Right atrium auricular region (tissue), 2 donors: ENCODE measurements at regions not wholly inside any gene's neighbourhood (a gene's known extent, or its start where the extent isn't known, plus 50 kb on each side); places are given as distances from the start of the nearest gene placed in this dataset.
"Not testable (repeated sequence)": the region's sequence is repeated elsewhere in the genome, so short reads cannot be mapped to it uniquely, and the experiment has no call there.

Experiments
- DNase-seq: peaks from one replicate; pipeline ENCODE4 v3.0.0-alpha.2; 2019; ENCODE audit warnings: low spot score
- H3K27ac ChIP-seq, 2 donors: fragments of 200-600 bp; sonication (generic); 1 replicate in 1 of 2; 2 replicates in 1 of 2; pipeline ENCODE4 v1.5.1; 2016 to 2019
- H3K27me3 ChIP-seq, 2 donors: fragments of 200-600 bp; sonication (generic); one replicate each; pipeline versions ENCODE4 v1.5.1 to v1.6.0; 2017 to 2019
- H3K36me3 ChIP-seq: fragments of 200-600 bp; sonication (generic); one replicate; pipeline ENCODE4 v1.5.1; 2016
- H3K4me1 ChIP-seq, 2 donors: fragments of 200-600 bp; sonication (generic); one replicate each; pipeline versions ENCODE4 v1.5.1 to v1.6.0; 2017 to 2019
- H3K4me3 ChIP-seq, 2 donors: fragments of 200-600 bp; sonication (generic); 1 replicate in 1 of 2; 2 replicates in 1 of 2; pipeline ENCODE4 v1.5.1; 2017 to 2019; ENCODE audit warnings: mild to moderate bottlenecking in 1 of 2, moderate library complexity in 1 of 2
- H3K9me3 ChIP-seq, 2 donors: fragments of 200-600 bp; sonication (generic); one replicate each; pipeline ENCODE4 v1.5.1; 2019
- TF ChIP-seq, protein P1 (sequence below), 2 donors: fragments of 200-600 bp; sonication (generic); IDR thresholded peaks; one replicate each; pipeline ENCODE4 v1.5.1; 2019; ENCODE audit warnings: antibody characterized with exemption in 2 of 2

DNA sequence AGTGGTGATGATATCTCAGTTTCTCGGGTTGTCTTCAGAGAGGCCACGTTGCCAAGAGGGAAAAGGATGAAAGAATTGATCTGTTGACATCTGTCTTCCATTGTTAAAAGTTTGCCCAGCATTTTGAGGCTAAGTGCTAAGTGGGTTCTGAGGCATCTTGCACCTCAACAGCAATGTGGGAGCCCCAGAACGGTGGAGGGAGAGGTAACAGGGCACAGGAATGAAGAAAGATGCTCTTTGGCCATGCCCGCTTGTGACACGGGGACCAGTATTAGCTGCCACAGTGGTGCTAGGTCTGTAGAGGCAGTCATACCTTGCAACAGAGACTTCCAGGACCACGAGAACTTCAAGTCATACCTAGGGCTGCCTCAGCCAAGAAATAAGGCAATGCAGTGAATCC is 106.6 kb upstream of the NUPR2 start:
- Histone ChIP-seq H3K4me1 (no peaks in the 10 kb centered on the region), H3K27me3 (no peaks in the 10 kb centered on the region), H3K9me3 (no peaks in the 10 kb centered on the region), H3K4me3 (no peak overlapping the region), H3K27ac (no peak overlapping the region), H3K36me3 (no peaks in the 10 kb centered on the region)
- no peak for DNase-seq
- TF ChIP-seq, protein P1, sequence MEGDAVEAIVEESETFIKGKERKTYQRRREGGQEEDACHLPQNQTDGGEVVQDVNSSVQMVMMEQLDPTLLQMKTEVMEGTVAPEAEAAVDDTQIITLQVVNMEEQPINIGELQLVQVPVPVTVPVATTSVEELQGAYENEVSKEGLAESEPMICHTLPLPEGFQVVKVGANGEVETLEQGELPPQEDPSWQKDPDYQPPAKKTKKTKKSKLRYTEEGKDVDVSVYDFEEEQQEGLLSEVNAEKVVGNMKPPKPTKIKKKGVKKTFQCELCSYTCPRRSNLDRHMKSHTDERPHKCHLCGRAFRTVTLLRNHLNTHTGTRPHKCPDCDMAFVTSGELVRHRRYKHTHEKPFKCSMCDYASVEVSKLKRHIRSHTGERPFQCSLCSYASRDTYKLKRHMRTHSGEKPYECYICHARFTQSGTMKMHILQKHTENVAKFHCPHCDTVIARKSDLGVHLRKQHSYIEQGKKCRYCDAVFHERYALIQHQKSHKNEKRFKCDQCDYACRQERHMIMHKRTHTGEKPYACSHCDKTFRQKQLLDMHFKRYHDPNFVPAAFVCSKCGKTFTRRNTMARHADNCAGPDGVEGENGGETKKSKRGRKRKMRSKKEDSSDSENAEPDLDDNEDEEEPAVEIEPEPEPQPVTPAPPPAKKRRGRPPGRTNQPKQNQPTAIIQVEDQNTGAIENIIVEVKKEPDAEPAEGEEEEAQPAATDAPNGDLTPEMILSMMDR (IDR thresholded peaks at IDR 0.05): no peak

DNA sequence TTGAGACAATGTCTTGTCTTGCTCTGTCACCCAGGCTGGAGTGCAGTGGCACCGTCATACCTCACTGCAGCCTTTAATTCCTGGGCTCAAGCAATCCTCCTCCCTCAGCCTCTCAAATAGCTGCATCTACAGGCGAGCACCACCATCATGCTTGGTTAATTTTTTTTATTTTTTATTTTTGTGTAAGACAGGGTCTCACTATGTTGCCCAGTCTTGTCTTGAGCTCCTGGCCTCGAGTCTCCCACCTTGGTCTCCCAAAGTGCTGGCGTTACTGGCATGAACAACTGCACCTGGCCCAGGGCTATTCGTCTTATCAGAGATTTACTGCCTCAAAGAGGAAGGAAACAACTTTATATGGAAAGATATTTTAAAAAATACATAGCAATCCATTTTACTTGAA is 102.8 kb upstream of the NUPR2 start:
- no peaks in the 10 kb centered on the region for H3K27me3 ChIP-seq
- no peak overlapping the region for H3K27ac ChIP-seq
- no peak overlapping the region for H3K4me3 ChIP-seq
- no peak for DNase-seq
- H3K4me1 ChIP-seq: no peaks in the 10 kb centered on the region
- no peaks in the 10 kb centered on the region for H3K36me3 ChIP-seq
- peaks cover 0 to 19% of the 10 kb centered on the region in 2 donors for H3K9me3 ChIP-seq
- TF ChIP-seq, protein P1 (IDR thresholded peaks at IDR 0.05): no peak

DNA sequence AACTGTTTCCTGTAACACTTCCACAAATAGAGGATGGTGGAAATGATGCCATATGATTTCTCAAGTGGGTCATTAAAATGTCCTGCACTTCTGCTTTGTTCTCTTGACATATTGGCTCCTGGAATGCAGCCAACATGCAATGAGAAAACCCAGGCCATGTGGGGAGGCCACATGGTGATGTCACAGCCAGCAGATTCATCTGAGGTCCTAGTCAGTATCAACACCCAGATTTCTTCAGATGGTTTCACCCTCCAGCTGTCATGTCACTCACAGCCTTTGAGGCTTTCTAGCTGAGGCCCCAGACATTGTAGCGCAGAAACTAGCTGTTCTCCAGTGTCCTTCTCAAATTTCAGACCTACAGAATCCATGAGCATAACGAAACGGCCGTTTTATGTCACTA is 102.3 kb upstream of the NUPR2 start:
- H3K36me3 ChIP-seq: no peaks in the 10 kb centered on the region
- H3K9me3 ChIP-seq: peaks cover 0 to 19% of the 10 kb centered on the region in 2 donors

GRCh38 chr7:56213574-56213973 is 97.4 kb upstream of the NUPR2 start:
- DNase-seq: no peak
- no peaks in the 10 kb centered on the region for H3K4me1 ChIP-seq
- H3K4me3 ChIP-seq: no peak overlapping the region
- H3K9me3 ChIP-seq: peaks cover 0 to 19% of the 10 kb centered on the region in 2 donors
- TF ChIP-seq, protein P1 (IDR thresholded peaks at IDR 0.05): no peak
- H3K27me3 ChIP-seq: no peaks in the 10 kb centered on the region
- no peak overlapping the region for H3K27ac ChIP-seq
- no peaks in the 10 kb centered on the region for H3K36me3 ChIP-seq

More for the DNA sequence above, 102.3 kb upstream of the NUPR2 start:
- Histone ChIP-seq H3K27ac (no peak overlapping the region), H3K4me1 (no peaks in the 10 kb centered on the region), H3K27me3 (no peaks in the 10 kb centered on the region), H3K4me3 (no peak overlapping the region)
- TF ChIP-seq, protein P1 (IDR thresholded peaks at IDR 0.05): no peak
- no peak for DNase-seq

- TF ChIP-seq, protein P1 (IDR thresholded peaks at IDR 0.05): no peak
- H3K9me3 ChIP-seq: peaks cover 0 to 4% of the 10 kb centered on the region in 2 donors
- H3K27ac ChIP-seq: no peak overlapping the region
- no peaks in the 10 kb centered on the region for H3K27me3 ChIP-seq
- H3K36me3 ChIP-seq: no peaks in the 10 kb centered on the region
- H3K4me1 ChIP-seq: no peaks in the 10 kb centered on the region
- no peak for DNase-seq
- H3K4me3 ChIP-seq: no peak overlapping the region
Observed at GRCh38 chr7:56206420-56206819, 90.2 kb upstream of the NUPR2 start.

DNA sequence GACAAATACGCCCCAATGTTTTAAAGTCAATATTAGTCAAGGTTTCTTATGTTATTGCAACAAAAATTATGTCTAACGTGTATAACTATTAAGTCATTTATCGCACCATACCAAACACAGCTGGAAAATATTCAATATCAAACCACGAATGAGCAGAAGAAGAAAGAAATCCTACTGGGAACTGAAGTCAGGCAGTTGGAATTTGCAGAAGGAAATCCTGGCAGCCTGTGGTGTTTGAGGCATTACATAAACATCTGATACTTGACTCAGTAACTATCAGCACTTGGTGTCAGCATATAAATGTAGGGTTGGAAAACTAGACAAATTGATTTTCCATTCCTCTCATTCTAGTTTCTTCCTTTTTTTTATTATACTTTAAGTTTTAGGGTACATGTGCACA is 83.4 kb upstream of the NUPR2 start:
- no peak overlapping the region for H3K27ac ChIP-seq
- no peaks in the 10 kb centered on the region for H3K36me3 ChIP-seq
- no peak overlapping the region for H3K4me3 ChIP-seq
- TF ChIP-seq, protein P1 (IDR thresholded peaks at IDR 0.05): no peak
- H3K9me3 ChIP-seq: peaks cover 0 to 4% of the 10 kb centered on the region in 2 donors
- no peak for DNase-seq
- H3K27me3 ChIP-seq: no peaks in the 10 kb centered on the region
- no peaks in the 10 kb centered on the region for H3K4me1 ChIP-seq

DNA sequence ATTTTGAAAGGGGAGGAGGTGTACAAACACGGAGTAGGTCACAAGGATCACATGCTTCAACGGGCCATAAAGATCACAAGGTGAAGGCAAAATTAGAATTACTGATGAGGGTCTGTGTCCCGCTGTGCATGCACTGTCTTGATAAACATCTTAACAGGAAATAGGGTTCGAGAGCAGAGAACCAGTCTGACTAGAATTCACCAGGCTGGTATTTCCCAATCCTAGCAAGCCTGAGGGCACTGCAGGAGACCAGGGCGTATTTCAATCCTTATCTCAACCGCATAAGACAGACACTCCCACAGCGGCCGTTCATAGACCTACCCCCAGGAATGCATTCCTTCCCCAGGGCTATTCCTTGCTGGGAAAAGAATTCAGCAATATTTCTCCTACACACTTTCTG is 80.0 kb upstream of the NUPR2 start:
- not testable (repeated sequence) for H3K9me3 ChIP-seq, DNase-seq, H3K27me3 ChIP-seq, H3K4me3 ChIP-seq, H3K36me3 ChIP-seq, H3K4me1 ChIP-seq, H3K27ac ChIP-seq
